HG02798 (cell line): ENCODE measurements at regions not wholly inside any gene's neighbourhood (a gene's known extent, or its start where the extent isn't known, plus 50 kb on each side); places are given as distances from the start of the nearest gene placed in this dataset.
"Not testable (repeated sequence)": the region's sequence is repeated elsewhere in the genome, so short reads cannot be mapped to it uniquely, and the experiment has no call there.

Source experiments
- ATAC-seq: cut with Tn5 transposase; IDR thresholded peaks from one replicate; pipeline ENCODE4 v1.9.1; 2021; ENCODE audit warnings: mild to moderate bottlenecking; ENCODE audit not compliant: unreplicated experiment, poor library complexity

DNA sequence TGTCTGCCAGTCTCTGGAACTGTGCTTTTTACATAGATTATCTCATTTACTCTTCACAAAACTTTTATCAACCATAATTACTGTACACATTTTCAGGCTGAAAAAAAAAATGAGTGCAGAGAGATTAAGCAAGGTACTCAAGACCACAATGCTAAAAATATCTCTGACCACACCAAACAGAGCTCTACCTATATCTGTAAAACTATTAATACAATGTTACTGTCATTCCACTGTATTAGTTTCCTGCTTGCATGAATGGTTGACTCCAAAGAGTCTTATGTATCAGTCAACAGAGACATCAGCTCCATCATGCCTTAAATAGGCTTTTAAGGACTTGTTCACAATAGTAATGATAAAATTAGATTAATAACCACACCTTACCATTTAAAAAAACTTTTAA, 134.7 kb upstream of the CCDC150 start:
- ATAC-seq: peak; percentile 64

- no peak for ATAC-seq
These were observed 129.3 kb upstream of the CCDC150 start for GRCh38 chr2:196510246-196510645.

GRCh38 chr2:196511258-196512168, 128.0 kb upstream of the CCDC150 start:
- no peak for ATAC-seq

DNA sequence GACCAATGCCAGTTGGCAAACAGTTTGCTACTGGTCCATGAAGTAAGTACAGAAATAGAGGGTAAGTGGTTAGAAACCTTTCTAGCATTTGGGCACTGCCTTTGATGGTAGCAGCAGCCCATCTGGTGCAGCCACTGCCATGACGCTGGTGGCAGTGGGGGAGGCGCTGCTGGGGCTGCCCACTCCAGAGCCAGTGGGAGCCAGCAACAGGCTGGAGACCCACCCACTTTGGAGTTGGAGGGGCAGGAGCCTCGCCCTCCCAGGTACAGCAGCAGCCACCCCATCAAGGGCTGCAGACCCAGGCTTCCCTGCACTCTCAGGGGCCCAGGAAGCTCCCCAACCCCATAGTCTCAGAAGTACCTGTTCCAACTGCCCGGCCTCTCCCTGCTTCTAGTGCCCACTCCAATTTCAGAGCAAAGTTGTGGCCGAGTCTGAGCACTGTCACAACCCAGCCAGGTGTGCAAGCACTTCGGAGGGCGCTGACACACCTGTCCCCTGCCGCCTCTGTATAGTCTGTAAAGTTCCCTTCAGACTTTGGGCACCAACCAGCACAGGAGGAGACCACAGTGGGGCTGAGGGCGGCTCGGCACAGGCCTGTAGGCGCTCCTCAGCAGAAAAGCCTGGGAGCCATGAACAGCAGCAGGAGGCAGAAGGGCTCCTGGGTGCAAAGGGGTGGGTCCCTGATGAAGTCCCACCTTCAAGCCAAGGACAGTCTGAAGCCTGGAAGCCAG, 125.6 kb upstream of the CCDC150 start:
- no peak for ATAC-seq

DNA sequence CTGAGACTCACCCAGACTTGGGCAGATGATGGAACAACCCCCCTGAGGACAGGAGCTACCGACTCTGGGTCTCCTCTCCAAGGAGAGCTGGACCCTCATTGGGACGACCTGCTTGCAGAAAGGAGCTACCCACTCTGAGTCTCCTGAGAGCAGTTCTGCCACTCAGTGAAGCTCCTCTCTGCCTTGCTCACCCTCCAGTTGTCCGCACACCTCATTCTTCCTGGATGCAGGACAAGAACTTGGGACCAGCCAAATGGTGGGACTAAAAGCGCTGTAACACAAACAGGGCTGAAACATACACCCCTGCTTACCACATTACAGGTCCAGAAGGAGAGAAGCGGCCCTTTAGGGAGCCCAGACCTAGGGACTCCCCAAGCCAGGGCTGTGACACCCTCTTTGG, 124.9 kb upstream of the CCDC150 start:
- ATAC-seq: no peak

DNA sequence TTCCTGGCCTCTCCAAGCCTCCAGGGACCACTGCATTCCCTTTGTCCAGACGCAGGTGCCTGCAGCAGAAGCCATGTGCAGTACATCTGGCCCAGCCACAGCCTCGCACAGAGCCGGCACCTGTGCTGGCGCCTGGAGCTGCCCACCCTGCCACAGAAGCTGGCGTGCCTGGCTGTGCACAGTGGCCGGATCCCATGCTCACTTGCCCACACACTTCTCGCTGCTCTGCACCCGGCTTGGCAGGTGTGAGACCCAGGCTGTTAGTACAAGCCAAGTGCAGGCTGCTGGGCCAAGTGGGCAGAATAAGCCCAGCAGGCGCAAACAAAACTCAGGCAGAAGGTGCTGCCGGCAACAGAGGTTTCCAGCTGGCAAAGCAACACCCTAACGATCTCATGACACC, 124.5 kb upstream of the CCDC150 start:
- no peak for ATAC-seq

GRCh38 chr2:196515608-196516007, 123.9 kb upstream of the CCDC150 start:
- ATAC-seq: no peak

- no peak for ATAC-seq
These were observed 123.0 kb upstream of the CCDC150 start for GRCh38 chr2:196516564-196516963.

DNA sequence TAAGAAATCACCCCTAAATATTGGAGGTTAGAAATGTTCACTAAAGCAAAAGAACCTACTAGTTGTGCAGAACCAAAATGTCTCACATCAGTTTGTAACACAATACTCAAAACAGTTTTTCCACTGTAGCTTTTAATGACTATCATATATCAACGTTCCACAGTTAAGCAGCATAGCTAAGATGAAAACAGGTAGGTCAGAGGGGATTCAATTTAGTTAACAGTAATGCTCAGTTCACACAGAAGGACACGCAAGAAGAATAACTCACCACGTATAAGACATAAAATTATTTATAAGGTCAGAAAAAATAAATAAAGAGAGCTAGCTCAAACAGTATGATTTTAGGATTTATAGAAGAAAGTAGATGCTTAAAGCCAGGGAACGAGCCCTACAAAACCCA, 118.9 kb upstream of the CCDC150 start:
- no peak for ATAC-seq

DNA sequence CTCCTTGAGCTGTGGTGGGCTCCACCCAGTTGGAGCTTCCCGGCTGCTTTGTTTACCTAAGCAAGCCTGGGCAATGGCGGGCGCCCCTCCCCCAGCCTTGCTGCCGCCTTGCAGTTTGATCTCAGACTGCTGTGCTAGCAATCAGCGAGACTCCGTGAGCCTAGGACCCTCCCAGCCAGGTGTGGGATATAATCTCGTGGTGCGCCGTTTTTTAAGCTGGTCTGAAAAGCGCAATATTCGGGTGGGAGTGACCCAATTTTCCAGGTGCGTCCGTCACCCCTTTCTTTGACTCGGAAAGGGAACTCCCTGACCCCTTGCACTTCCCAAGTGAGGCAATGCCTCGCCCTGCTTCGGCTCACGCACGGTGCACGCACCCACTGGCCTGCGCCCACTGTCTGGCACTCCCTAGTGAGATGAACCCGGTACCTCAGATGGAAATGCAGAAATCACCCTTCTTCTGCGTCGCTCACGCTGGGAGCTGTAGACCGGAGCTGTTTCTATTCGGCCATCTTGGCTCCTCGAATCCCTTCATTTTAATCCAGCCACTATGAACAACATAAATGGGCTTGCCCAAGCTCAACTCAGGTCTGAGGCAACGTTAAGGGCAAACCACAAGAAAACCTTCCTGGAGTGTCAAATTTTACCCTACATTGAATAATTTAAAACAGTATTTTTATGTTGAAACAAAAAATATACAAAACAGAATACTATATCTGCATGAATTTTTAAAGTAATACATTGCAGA, 112.4 kb upstream of the CCDC150 start:
- ATAC-seq: not testable (repeated sequence)

DNA sequence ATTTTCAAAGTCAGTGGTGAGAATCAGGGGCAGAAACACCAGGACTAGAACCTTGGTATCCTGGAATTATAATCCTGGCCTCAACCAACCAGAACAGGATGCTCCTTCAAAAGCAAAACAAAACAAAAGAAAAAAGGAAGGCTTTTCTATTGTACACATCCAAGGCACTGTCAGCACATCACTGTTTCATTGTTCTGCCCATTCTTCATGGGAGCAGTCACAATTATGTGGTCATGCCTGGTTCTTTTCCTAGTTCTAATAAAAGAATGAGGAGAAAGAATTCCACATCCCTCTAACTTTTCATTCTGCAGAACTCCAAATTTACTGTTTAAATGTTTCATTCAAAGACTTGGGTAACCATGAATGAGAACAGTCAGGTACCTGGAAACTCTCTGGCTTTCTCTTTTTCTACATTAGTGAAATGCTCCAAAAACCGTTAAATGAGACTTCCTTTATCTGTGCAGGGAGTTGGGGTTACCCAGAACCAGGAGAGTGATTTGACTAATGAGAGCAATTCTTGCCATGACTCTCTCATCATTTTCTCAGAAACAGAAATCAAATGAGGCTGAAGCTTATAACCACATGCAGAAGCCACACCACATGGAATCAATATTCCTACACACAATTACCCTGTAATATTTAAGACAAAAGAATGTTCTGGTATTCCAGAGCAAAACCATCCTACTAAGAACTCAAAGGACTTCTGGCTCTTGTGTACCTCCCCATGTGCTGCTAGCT, 110.9 kb upstream of the CCDC150 start:
- no peak for ATAC-seq

DNA sequence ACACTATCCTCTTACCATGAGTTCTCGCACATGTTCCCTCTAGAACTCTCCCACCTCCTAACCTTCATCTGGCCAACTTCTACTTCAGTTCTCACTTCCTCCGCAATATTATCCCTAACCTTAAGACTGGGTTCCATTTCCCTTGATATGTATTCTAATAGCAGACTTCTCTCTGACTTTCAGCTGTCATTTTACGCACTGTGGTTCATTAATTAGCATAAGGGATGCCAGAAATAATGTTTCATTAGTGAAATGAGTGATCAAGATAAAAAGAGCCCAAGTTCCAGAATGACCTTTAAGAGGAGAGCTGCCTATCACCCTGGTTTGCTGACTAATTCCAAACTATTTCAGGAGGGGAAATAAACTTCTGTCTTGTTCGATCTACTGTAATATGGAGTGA, 108.6 kb upstream of the CCDC150 start:
- ATAC-seq: peak; percentile 70

DNA sequence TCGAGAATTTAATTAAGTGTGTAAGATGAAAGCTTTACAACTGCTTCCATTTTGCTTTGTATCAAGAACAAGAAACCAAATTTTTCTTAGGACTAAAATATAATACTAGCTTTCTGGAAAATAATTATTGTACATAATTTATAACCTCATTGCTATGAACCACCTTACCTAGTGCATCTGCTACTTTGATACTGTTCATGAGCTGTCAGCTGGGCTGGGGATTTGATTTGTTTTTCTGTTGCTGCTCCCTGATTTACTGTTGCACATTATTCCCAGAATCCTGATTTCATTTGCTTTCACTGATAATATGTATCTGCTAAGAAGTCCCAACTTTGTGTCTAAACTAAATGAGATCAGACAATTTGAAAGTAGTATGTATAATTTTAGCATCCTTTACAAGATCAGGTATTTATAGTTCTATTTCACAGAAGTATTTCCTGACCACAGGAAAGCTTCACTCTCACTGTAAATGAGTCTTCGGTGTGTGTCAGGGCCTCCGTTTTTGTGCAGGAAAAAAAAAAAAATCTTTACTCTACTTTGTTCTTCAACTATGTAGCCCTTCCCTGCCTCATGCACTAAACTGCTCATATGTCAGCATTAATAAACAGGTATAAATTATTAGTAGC, 105.6 kb upstream of the CCDC150 start:
- no peak for ATAC-seq

GRCh38 chr2:196534495-196534894, 105.0 kb upstream of the CCDC150 start:
- ATAC-seq: no peak

- ATAC-seq: no peak
These were observed 104.5 kb upstream of the CCDC150 start for GRCh38 chr2:196535061-196535460.

DNA sequence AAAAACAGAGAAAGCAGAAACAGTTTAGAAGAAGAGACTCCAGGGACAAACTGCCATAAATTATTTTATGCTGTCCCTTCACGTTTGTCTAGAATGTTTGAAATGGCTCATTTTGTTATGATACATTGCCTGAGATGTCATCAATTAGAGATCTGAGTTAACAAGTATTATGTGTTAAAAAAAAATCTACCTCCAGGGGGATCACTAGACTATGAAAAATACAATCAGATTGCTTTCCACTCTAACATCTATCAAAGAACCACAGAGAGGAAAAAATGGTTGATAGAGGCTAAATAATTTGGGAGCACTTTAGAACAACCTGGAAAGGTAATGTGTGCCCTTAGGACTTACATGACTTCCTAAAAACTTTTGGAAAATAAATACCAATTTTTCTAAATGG, 103.8 kb upstream of the CCDC150 start:
- no peak for ATAC-seq

GRCh38 chr2:196537311-196537710, 102.2 kb upstream of the CCDC150 start:
- ATAC-seq: no peak

- ATAC-seq: no peak
These were observed 101.3 kb upstream of the CCDC150 start for GRCh38 chr2:196538189-196538588.

DNA sequence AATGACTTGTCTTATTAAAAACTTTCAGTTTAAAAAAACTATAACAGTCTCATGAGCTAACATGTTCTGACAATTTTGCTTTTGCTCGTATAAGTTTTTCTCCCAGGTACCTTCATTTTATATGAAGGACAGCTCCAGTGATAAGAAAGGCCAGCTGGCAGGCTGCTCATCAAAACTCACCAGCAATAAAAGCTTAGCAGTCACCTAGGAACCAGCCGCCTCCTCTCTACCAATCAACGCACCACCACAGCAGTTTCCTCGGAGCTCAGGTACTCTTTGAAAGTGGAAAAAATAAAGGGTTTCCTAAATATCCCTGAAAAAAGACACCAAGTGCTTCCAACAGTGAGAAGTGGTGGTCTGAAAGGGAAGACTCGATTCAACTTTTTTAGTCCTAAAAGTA, 100.9 kb upstream of the CCDC150 start:
- no peak for ATAC-seq

DNA sequence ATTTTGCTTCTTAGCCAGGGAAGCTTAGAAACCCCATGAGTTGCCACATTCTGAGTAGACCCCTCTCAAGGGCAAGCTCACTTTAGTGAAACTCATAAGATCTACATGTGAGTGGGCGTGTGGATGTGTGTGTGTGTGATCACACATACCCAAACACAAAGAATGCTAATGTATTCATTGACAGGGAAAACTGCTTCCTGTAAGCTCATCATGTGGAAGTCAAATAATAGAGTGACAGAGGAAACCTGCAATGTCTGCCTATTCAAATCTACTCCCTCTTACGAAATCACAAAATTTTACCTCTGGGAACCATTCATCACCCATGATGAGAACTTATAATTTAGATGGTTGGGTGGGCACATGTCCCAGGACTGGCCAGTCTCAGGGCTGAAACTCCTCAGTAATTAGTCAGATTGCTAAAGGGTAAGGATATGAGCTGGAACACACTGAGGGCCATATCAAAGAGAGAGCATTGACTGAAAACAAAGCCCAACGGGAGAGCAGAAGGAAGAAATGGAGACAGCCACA, 94.5 kb upstream of the CCDC150 start:
- no peak for ATAC-seq
